Breast epithelium (tissue), 4 donors: ENCODE measurements at regions not wholly inside any gene's neighbourhood (a gene's known extent, or its start where the extent isn't known, plus 50 kb on each side); places are given as distances from the start of the nearest gene placed in this dataset.
A peak's percentile ranks its signal among the peaks of the same experiment; 100 is the strongest.

ENCODE experiments used
- DNase-seq, 2 donors: peaks; one replicate each; pipeline ENCODE4 v3.0.0-alpha.2; 2019; ENCODE audit warnings: low spot score in 2 of 2
- H3K27ac ChIP-seq, 2 donors: fragments of 200-600 bp; sonication (generic) in 1 of 2; one replicate each; pipeline ENCODE4 v1.5.1; 2016 to 2019; ENCODE audit warnings: mild to moderate bottlenecking in 1 of 2
- H3K27me3 ChIP-seq, 2 donors: fragments of 200-600 bp; sonication (generic) in 1 of 2; one replicate each; pipeline versions ENCODE4 v1.5.1 to v1.6.0; 2017 to 2019; ENCODE audit warnings: control low read depth in 1 of 2, mild to moderate bottlenecking in 1 of 2
- H3K36me3 ChIP-seq: fragments of 200-600 bp; one replicate; pipeline ENCODE4 v1.5.1; 2019
- H3K4me1 ChIP-seq, 2 donors: fragments of 200-600 bp; sonication (generic); one replicate each; pipeline ENCODE4 v1.5.1; 2016 to 2019; ENCODE audit warnings: control low read depth in 1 of 2
- H3K4me3 ChIP-seq, 3 donors: fragments of 200-600 bp; sonication (generic); 1 replicate in 2 of 3; 2 replicates in 1 of 3; pipeline ENCODE4 v1.5.1; 2016 to 2019; ENCODE audit warnings: mild to moderate bottlenecking in 3 of 3, moderate library complexity in 2 of 3
- H3K9me3 ChIP-seq, 2 donors: fragments of 200-600 bp; sonication (generic) in 1 of 2; one replicate each; pipeline ENCODE4 v1.5.1; 2016 to 2019; ENCODE audit warnings: control low read depth in 1 of 2
- POLR2A ChIP-seq: fragments of 450-650 bp; IDR thresholded peaks from one replicate; pipeline ENCODE4 v1.6.1; 2016; ENCODE audit warnings: antibody characterized with exemption, mild to moderate bottlenecking, moderate library complexity
- POLR2AphosphoS5 ChIP-seq, 3 donors: sonication (generic); formaldehyde crosslinking; IDR thresholded peaks; one replicate each; pipeline ENCODE4 v1.6.1; 2017; ENCODE audit warnings: antibody characterized with exemption in 3 of 3
- intact Hi-C: fragments of 100-400 bp; cut with DNase I; formaldehyde crosslinking; loops from one replicate; pipeline ENCODE4 v1.15.1; 2023; ENCODE audit warnings: low total_unique reads
- TF ChIP-seq, protein P1 (sequence below), 3 donors: fragments of 450-650 bp; IDR thresholded peaks; one replicate each; pipeline ENCODE4 v1.5.1; 2016 to 2017; ENCODE audit warnings: antibody characterized with exemption in 3 of 3, mild to moderate bottlenecking in 3 of 3, moderate library complexity in 3 of 3

DNA sequence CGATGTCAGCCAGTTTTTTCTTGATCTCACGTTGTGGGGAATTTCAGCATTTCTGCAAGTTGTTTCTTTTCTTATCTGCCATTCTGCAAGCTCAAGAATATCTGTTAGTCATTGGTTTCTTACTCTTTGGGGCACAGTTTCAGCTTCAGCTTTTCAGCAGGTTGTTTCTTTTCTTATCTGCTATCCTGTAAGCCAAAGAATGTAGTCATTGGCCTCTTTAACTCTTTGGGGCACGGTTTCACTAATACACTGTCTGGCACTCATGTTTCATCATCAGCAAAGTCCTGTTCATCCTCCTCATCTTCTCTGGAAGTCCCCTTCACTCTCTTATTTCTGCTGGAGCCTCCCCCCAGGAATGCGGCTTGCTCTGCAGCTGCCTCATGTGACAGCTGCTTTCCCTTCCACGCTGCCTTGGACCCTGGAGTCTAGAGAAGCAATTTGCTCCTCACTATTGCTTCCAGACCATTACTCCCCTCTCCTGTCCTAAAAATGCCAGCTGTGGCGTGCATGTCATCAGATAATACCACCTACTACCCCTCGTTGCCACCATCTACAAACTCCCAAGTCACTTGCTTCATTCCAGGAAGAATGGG is 67.0 kb upstream of the CACNA1E start:
- intact Hi-C loops = no loop called here
- H3K27ac ChIP-seq = no peak overlapping the region
- peaks cover 0 to 2% of the 10 kb centered on the region in 2 donors for H3K9me3 ChIP-seq
- H3K36me3 ChIP-seq = no peaks in the 10 kb centered on the region
- DNase-seq = no peak
- TF ChIP-seq, protein P1, sequence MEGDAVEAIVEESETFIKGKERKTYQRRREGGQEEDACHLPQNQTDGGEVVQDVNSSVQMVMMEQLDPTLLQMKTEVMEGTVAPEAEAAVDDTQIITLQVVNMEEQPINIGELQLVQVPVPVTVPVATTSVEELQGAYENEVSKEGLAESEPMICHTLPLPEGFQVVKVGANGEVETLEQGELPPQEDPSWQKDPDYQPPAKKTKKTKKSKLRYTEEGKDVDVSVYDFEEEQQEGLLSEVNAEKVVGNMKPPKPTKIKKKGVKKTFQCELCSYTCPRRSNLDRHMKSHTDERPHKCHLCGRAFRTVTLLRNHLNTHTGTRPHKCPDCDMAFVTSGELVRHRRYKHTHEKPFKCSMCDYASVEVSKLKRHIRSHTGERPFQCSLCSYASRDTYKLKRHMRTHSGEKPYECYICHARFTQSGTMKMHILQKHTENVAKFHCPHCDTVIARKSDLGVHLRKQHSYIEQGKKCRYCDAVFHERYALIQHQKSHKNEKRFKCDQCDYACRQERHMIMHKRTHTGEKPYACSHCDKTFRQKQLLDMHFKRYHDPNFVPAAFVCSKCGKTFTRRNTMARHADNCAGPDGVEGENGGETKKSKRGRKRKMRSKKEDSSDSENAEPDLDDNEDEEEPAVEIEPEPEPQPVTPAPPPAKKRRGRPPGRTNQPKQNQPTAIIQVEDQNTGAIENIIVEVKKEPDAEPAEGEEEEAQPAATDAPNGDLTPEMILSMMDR (IDR thresholded peaks at IDR 0.05) = no peak
- no peak for TF ChIP-seq POLR2AphosphoS5 (IDR thresholded peaks at IDR 0.05)
- no peak for TF ChIP-seq POLR2A
- H3K27me3 ChIP-seq = no peaks in the 10 kb centered on the region
- H3K4me1 ChIP-seq = no peaks in the 10 kb centered on the region
- no peak overlapping the region for H3K4me3 ChIP-seq

DNA sequence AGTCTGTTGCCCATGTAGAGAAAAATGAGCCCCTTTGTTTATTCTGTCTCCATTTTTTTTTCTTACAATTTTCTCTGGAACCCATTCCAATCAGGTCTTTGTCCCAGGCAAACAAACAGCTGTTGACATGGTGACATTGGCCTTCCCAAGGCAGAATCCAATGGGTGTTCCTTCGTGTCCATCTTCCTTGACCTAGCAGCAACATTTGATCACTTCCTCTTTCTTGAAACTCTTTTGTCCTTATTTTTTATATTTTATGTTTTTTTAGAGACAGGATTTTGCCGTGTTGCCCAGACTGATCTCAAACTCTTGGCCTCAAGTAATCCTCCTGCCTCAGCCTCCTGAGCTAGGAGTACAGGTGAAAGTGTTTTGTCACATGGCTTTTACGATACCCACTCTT is 65.4 kb upstream of the CACNA1E start:
- H3K27me3 ChIP-seq = no peaks in the 10 kb centered on the region
- H3K4me3 ChIP-seq = no peak overlapping the region
- TF ChIP-seq POLR2AphosphoS5 (IDR thresholded peaks at IDR 0.05) (no peak), POLR2A (no peak)
- TF ChIP-seq, protein P1 (IDR thresholded peaks at IDR 0.05) = no peak
- H3K4me1 ChIP-seq = no peaks in the 10 kb centered on the region
- no peaks in the 10 kb centered on the region for H3K36me3 ChIP-seq
- peaks cover 0 to 2% of the 10 kb centered on the region in 2 donors for H3K9me3 ChIP-seq
- intact Hi-C loops = no loop called here
- H3K27ac ChIP-seq = no peak overlapping the region
- no peak for DNase-seq

DNA sequence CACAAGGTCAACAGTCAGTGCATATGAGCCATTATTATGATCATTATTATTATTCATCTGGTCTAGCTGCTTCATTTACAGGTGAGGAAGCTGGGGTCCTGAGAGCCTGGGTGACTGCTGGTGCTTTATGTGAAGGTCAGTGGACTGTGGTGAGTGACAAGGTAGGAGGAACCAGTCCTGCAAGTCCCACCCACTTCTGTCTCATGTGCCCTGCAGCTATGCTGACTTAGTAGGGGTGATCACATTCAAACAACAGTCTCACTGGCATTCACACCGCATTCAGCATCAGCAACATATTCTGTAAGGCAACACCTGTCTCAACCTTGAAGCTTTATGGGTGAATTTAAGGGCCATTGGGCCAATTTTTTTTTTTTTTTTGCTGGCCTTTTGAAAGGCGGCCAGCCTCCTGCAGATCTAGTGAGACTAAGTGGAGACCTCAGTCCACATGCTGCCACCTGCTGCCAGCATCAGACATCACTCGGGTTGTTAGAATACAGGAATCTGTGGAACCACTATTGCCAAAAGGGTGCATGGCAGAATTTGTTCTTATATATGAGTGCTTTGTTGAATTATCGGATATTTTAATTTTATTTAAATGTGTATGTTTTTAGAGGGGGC is 59.9 kb upstream of the CACNA1E start:
- no peak for DNase-seq
- no peaks in the 10 kb centered on the region for H3K9me3 ChIP-seq
- intact Hi-C loops = loop anchor here (5.0 kb wide), 1 partner anchor 231 kb away; no protein-coding TSS in a partner anchor
- TF ChIP-seq POLR2AphosphoS5 (IDR thresholded peaks at IDR 0.05) (no peak), POLR2A (no peak)
- TF ChIP-seq, protein P1 (IDR thresholded peaks at IDR 0.05) = no peak
- H3K27me3 ChIP-seq = peaks cover 0 to 21% of the 10 kb centered on the region in 2 donors
- H3K4me1 ChIP-seq = no peaks in the 10 kb centered on the region
- no peak overlapping the region for H3K4me3 ChIP-seq
- no peaks in the 10 kb centered on the region for H3K36me3 ChIP-seq
- H3K27ac ChIP-seq = no peak overlapping the region

DNA sequence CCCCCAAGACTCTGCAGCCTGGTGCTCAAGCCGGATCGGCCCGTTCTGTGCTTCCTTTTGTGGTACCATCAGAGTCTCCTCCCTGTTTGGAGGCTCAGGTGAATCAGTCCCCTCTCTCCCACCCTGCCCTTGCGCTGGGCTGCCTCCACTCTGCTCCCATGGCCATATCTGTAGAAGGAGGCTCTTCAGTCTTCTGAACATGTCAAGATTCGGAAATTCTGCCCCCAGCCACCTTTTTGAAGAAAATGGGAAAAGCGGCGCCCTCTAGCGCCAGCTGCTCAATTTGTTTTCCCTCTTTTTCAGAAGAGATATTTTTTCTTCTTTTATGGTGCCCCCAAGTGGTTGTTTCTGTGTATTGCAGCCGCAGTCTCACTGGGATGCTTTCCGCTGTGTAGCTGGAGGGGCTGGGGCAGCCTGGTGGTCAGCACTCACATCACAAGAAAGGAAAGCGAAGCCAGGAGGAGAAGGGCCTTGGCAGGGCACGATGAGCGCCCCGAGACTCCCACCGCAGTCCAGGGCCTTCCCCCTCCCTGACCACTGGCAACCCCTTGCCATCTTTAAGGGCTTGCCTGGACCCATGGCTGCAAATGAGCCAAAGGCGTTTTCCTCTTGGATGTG is 58.4 kb upstream of the CACNA1E start:
- peak; percentile 26 to 72 for DNase-seq
- H3K4me3 ChIP-seq = peak overlapping the region in 1 of 3 donors; percentile 22
- intact Hi-C loops = loop anchor here (5.0 kb wide), 1 partner anchor 233 kb away; no protein-coding TSS in a partner anchor
- no peaks in the 10 kb centered on the region for H3K36me3 ChIP-seq
- H3K27ac ChIP-seq = no peak overlapping the region
- H3K9me3 ChIP-seq = no peaks in the 10 kb centered on the region
- no peaks in the 10 kb centered on the region for H3K4me1 ChIP-seq
- H3K27me3 ChIP-seq = peaks cover 0 to 21% of the 10 kb centered on the region in 2 donors
- TF ChIP-seq POLR2A (no peak), POLR2AphosphoS5 (IDR thresholded peaks at IDR 0.05) (no peak)
- TF ChIP-seq, protein P1 (IDR thresholded peaks at IDR 0.05) = peak; percentile 89 to 94 (median 91)

DNA sequence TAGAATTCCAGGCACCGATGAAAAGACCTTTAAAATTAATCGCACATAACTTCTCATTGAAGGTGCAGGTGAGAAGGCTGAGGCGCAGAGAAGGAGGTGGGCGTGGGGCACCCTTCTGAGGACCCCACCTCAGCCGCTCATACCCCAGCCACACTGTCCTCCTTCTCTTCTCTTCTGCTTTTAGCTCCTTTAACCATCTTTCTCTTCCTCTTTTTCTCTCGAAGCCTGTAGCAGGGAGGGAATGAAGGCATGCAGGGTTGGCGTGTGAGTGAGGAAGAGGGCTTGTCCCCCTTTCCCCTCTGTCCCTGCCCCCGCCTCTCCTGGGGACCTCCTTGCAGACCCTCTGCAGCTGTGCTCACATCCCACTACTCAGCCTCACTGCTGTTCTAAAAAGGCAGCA is 57.8 kb upstream of the CACNA1E start:
- Histone ChIP-seq H3K4me1 (no peaks in the 10 kb centered on the region), H3K4me3 (no peak overlapping the region)
- intact Hi-C loops = no loop called here

More for the DNA sequence above, 57.8 kb upstream of the CACNA1E start:
- Histone ChIP-seq H3K27me3 (peaks cover 0 to 21% of the 10 kb centered on the region in 2 donors), H3K9me3 (no peaks in the 10 kb centered on the region), H3K36me3 (no peaks in the 10 kb centered on the region), H3K27ac (no peak overlapping the region)
- TF ChIP-seq, protein P1 (IDR thresholded peaks at IDR 0.05) = no peak
- TF ChIP-seq POLR2A = no peak
- no peak for TF ChIP-seq POLR2AphosphoS5 (IDR thresholded peaks at IDR 0.05)
- DNase-seq = no peak
